Dendritic cell treated with granulocyte-macrophage colony-stimulating factor and Interleukin-4, amounts not matched to agents 40 ng/mL and 50 ng/mL, for 4 days (primary cell): ENCODE measurements at regions not wholly inside any gene's neighbourhood (a gene's known extent, or its start where the extent isn't known, plus 50 kb on each side); places are given as distances from the start of the nearest gene placed in this dataset.
"Not testable (repeated sequence)": the region's sequence is repeated elsewhere in the genome, so short reads cannot be mapped to it uniquely, and the experiment has no call there.

Experiments
- H3K27ac Mint-ChIP-seq: one replicate; pipeline ENCODE4 v1.8.0; 2022; ENCODE audit warnings: mild to moderate bottlenecking, mixed read lengths
- H3K27me3 Mint-ChIP-seq: one replicate; pipeline ENCODE4 v1.8.0; 2022; ENCODE audit warnings: mild to moderate bottlenecking, mixed read lengths
- H3K36me3 Mint-ChIP-seq: one replicate; pipeline ENCODE4 v1.8.0; 2022; ENCODE audit warnings: low read depth, mixed read lengths
- H3K4me1 Mint-ChIP-seq: one replicate; pipeline ENCODE4 v1.8.0; 2022; ENCODE audit warnings: low read depth, mixed read lengths
- H3K4me3 Mint-ChIP-seq: one replicate; pipeline ENCODE4 v1.8.0; 2022; ENCODE audit warnings: mild to moderate bottlenecking, moderate library complexity, mixed read lengths
- H3K9me3 Mint-ChIP-seq: one replicate; pipeline ENCODE4 v1.8.0; 2022; ENCODE audit warnings: mixed read lengths
- intact Hi-C: fragments of 100-400 bp; cut with micrococcal nuclease; formaldehyde crosslinking; loops from one replicate; pipeline ENCODE4 v1.15.0; 2022

- no peaks in the 10 kb centered on the region for H3K36me3 Mint-ChIP-seq
- peaks cover 21% of the 10 kb centered on the region for H3K4me1 Mint-ChIP-seq
- no peak overlapping the region for H3K27ac Mint-ChIP-seq
- H3K4me3 Mint-ChIP-seq: no peak overlapping the region
- H3K9me3 Mint-ChIP-seq: no peaks in the 10 kb centered on the region
- H3K27me3 Mint-ChIP-seq: peaks cover 30% of the 10 kb centered on the region
- intact Hi-C loops: no loop called here
Measured at GRCh38 chr16:85227084-85227945, 115.0 kb upstream of the CIBAR2 start.

DNA sequence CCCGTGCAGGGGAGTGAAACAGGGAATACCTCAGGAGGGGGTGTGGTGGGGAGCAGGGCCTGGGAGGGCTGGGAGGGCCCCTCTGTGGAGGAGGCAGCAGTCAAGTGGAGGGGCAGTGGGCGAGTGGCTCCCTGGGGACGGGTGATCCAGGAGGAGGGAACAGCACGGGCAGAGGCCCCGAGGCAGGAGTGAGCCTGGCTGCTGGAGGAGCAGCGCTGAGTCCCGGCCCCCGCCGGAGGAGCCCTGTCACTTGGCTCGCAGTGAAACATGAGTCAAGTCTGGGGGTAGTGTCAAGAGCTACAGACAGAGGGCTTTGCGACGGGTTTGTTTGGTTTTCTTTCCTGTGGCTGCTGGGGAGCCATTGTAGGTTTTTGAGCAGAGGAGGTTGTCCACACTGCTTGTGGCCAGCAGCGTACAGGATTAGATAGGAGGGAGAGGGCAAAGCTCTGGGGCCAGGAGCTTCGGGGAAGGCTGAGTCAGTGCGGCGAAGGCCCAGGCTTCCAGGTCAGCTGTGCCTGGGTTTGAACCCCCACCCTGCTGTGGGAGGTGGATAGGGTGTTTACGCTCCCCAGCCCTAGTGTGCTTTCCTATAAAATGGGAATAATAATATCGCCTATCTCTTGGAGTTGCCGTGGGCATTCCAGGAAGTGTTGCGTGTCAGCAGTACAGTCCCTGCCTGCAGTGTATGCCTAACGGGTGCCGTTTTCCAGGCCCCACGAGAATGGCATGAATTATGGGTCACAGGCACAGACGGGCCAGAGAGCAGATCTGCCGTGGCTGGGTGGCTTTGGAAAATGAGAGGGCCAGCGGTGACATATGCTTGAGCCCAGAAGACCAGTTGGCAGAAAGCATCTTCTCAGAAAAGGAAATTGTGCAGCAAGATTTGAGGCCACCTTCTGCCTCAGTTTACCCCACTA lies 115.9 kb upstream of the CIBAR2 start:
- Mint-ChIP-seq H3K27me3 (peaks cover 39% of the 10 kb centered on the region), H3K36me3 (no peaks in the 10 kb centered on the region), H3K4me3 (no peak overlapping the region), H3K27ac (no peak overlapping the region), H3K4me1 (peaks cover 13% of the 10 kb centered on the region), H3K9me3 (no peaks in the 10 kb centered on the region)
- intact Hi-C loops: no loop called here

GRCh38 chr16:85228970-85229430 lies 116.7 kb upstream of the CIBAR2 start:
- Mint-ChIP-seq H3K9me3 (no peaks in the 10 kb centered on the region), H3K27ac (no peak overlapping the region), H3K4me1 (peaks cover 9% of the 10 kb centered on the region), H3K4me3 (no peak overlapping the region), H3K27me3 (peaks cover 44% of the 10 kb centered on the region), H3K36me3 (no peaks in the 10 kb centered on the region)
- intact Hi-C loops: no loop called here

GRCh38 chr16:85229869-85230462 lies 117.7 kb upstream of the CIBAR2 start:
- H3K27me3 Mint-ChIP-seq: peaks cover 54% of the 10 kb centered on the region
- intact Hi-C loops: no loop called here
- no peak overlapping the region for H3K27ac Mint-ChIP-seq
- no peaks in the 10 kb centered on the region for H3K36me3 Mint-ChIP-seq
- no peaks in the 10 kb centered on the region for H3K9me3 Mint-ChIP-seq
- H3K4me1 Mint-ChIP-seq: peaks cover 8% of the 10 kb centered on the region
- H3K4me3 Mint-ChIP-seq: no peak overlapping the region

- H3K27ac Mint-ChIP-seq, intact Hi-C loops, H3K9me3 Mint-ChIP-seq, H3K36me3 Mint-ChIP-seq, H3K4me3 Mint-ChIP-seq: not testable (repeated sequence)
- Mint-ChIP-seq H3K4me1 (peaks cover 13% of the 10 kb centered on the region), H3K27me3 (peaks cover 56% of the 10 kb centered on the region)
Measured at GRCh38 chr16:85230764-85231383, 118.6 kb upstream of the CIBAR2 start.

DNA sequence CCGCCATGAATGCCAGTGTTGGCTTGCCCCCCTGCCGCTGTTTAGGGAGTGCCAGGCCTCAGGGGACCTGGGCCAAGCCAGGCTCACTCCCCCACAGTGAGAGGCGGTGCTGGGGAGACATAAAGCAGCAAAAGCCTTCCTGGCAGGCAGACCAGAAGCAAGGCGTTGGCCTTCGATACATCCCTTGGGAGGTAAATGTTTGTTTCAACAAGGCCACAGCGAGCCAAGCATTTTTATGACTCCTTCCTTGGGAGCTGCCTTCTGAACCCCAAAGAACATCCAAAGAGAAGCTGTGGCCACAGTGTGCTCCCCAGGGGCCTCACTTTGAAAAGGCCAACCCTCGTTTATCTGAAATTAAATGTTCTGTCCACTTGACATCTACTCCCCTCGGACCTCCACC lies 119.7 kb upstream of the CIBAR2 start:
- intact Hi-C loops: no loop called here
- peaks cover 18% of the 10 kb centered on the region for H3K4me1 Mint-ChIP-seq

GRCh38 chr16:85232369-85233142 lies 120.3 kb upstream of the CIBAR2 start:
- Mint-ChIP-seq H3K4me3 (no peak overlapping the region), H3K27me3 (peaks cover 68% of the 10 kb centered on the region), H3K27ac (no peak overlapping the region), H3K36me3 (no peaks in the 10 kb centered on the region), H3K9me3 (no peaks in the 10 kb centered on the region), H3K4me1 (peaks cover 13% of the 10 kb centered on the region)
- intact Hi-C loops: no loop called here

More for the DNA sequence above, 119.7 kb upstream of the CIBAR2 start:
- no peak overlapping the region for H3K27ac Mint-ChIP-seq
- H3K36me3 Mint-ChIP-seq: no peaks in the 10 kb centered on the region
- H3K27me3 Mint-ChIP-seq: peaks cover 67% of the 10 kb centered on the region
- H3K9me3 Mint-ChIP-seq: no peaks in the 10 kb centered on the region
- H3K4me3 Mint-ChIP-seq: no peak overlapping the region

DNA sequence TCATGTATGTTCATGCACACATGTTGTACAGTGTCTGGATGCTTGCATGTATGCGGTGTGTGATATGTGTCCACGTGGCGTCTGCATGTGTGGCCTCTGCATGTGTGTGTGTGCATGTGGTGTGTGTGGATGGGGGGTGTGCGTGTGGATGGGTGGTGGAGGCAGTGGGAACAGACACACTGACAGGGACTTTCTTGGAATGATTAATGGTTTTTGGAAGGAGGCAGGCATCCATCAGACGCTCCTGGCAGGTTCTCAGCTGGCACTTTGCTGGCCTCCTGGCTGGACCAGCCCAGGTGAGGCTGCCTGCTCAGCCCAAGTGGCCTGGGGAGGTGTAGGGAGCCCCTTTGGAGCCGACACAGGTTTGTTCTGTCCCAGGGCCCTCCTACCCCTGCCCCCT lies 121.2 kb upstream of the CIBAR2 start:
- H3K4me1 Mint-ChIP-seq: peaks cover 10% of the 10 kb centered on the region
- peaks cover 69% of the 10 kb centered on the region for H3K27me3 Mint-ChIP-seq
- intact Hi-C loops: no loop called here
- H3K36me3 Mint-ChIP-seq: no peaks in the 10 kb centered on the region
- H3K27ac Mint-ChIP-seq: no peak overlapping the region
- H3K4me3 Mint-ChIP-seq: no peak overlapping the region
- no peaks in the 10 kb centered on the region for H3K9me3 Mint-ChIP-seq

GRCh38 chr16:85234310-85235204 lies 122.3 kb upstream of the CIBAR2 start:
- Mint-ChIP-seq H3K4me1 (peaks cover 10% of the 10 kb centered on the region), H3K27ac (no peak overlapping the region), H3K9me3 (no peaks in the 10 kb centered on the region), H3K4me3 (no peak overlapping the region), H3K36me3 (no peaks in the 10 kb centered on the region), H3K27me3 (peaks cover 74% of the 10 kb centered on the region)
- intact Hi-C loops: no loop called here

- H3K9me3 Mint-ChIP-seq: no peaks in the 10 kb centered on the region
- no peak overlapping the region for H3K4me3 Mint-ChIP-seq
- H3K27me3 Mint-ChIP-seq: peaks cover 72% of the 10 kb centered on the region
- H3K36me3 Mint-ChIP-seq: no peaks in the 10 kb centered on the region
- H3K27ac Mint-ChIP-seq: no peak overlapping the region
- intact Hi-C loops: no loop called here
- peaks cover 10% of the 10 kb centered on the region for H3K4me1 Mint-ChIP-seq
Measured at GRCh38 chr16:85235991-85236817, 123.9 kb upstream of the CIBAR2 start.

GRCh38 chr16:85236818-85237150 lies 124.5 kb upstream of the CIBAR2 start:
- H3K27ac Mint-ChIP-seq: no peak overlapping the region
- peaks cover 69% of the 10 kb centered on the region for H3K27me3 Mint-ChIP-seq
- no peaks in the 10 kb centered on the region for H3K9me3 Mint-ChIP-seq
- H3K4me1 Mint-ChIP-seq: peaks cover 10% of the 10 kb centered on the region
- intact Hi-C loops: no loop called here
- no peaks in the 10 kb centered on the region for H3K36me3 Mint-ChIP-seq
- H3K4me3 Mint-ChIP-seq: no peak overlapping the region

DNA sequence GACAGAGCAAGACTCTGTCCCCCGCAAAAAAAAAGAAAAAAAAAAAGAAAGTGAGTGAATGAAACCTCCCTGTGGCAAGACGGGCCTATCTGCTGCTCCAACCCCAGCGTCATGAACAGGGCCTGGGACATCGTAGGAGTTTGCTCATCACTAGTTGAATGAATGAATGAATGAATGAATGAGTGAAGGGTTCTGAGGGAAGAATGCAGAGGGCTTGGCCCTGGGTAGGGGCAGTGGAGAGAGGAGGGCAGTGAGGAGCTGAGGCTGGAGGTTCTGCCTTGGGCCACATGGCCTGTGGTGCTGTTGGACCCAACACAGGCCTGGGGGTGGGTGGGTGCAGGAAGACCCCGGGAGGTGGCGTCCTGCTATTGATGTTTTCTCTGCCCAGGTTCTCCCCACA lies 125.5 kb upstream of the CIBAR2 start:
- H3K4me1 Mint-ChIP-seq: peaks cover 10% of the 10 kb centered on the region
- H3K27ac Mint-ChIP-seq: no peak overlapping the region
- no peak overlapping the region for H3K4me3 Mint-ChIP-seq
- H3K36me3 Mint-ChIP-seq: no peaks in the 10 kb centered on the region
- peaks cover 61% of the 10 kb centered on the region for H3K27me3 Mint-ChIP-seq
- intact Hi-C loops: no loop called here
- no peaks in the 10 kb centered on the region for H3K9me3 Mint-ChIP-seq
